Tibial nerve (tissue), 4 donors: ENCODE measurements at regions not wholly inside any gene's neighbourhood (a gene's known extent, or its start where the extent isn't known, plus 50 kb on each side); places are given as distances from the start of the nearest gene placed in this dataset.
"Not testable (repeated sequence)": the region's sequence is repeated elsewhere in the genome, so short reads cannot be mapped to it uniquely, and the experiment has no call there.

Experiments used
- DNase-seq, 2 donors: peaks; one replicate each; pipeline ENCODE4 v3.0.0-alpha.2; 2019; ENCODE audit warnings: low spot score in 2 of 2
- H3K27ac ChIP-seq, 4 donors: fragments of 200-600 bp; sonication (generic) in 3 of 4; one replicate each; pipeline ENCODE4 v1.5.1; 2017 to 2019; ENCODE audit warnings: mild to moderate bottlenecking in 1 of 4
- H3K27me3 ChIP-seq, 2 donors: fragments of 200-600 bp; sonication (generic) in 1 of 2; one replicate each; pipeline versions ENCODE4 v1.5.1 to v1.6.0; 2017 to 2019
- H3K36me3 ChIP-seq, 3 donors: fragments of 200-600 bp; sonication (generic); one replicate each; pipeline ENCODE4 v1.5.1; 2018 to 2019
- H3K4me1 ChIP-seq, 4 donors: fragments of 200-600 bp; sonication (generic) in 3 of 4; one replicate each; pipeline ENCODE4 v1.5.1; 2017 to 2019
- H3K4me3 ChIP-seq, 4 donors: fragments of 200-600 bp; sonication (generic) in 3 of 4; one replicate each; pipeline ENCODE4 v1.5.1; 2017 to 2019; ENCODE audit warnings: mild to moderate bottlenecking in 1 of 4, moderate library complexity in 1 of 4
- H3K9me3 ChIP-seq, 4 donors: fragments of 200-600 bp; sonication (generic) in 3 of 4; one replicate each; pipeline ENCODE4 v1.5.1; 2017 to 2019
- EP300 ChIP-seq, 2 donors: sonication (generic); formaldehyde crosslinking; IDR thresholded peaks; one replicate each; pipeline ENCODE4 v1.6.1; 2017; ENCODE audit warnings: antibody characterized with exemption in 2 of 2, mild to moderate bottlenecking in 1 of 2
- POLR2A ChIP-seq, 2 donors: fragments of 450-650 bp; IDR thresholded peaks; one replicate each; pipeline ENCODE4 v1.6.1; 2017; ENCODE audit warnings: antibody characterized with exemption in 2 of 2, mild to moderate bottlenecking in 2 of 2, moderate library complexity in 2 of 2
- WGBS, 2 donors: methylation state at CpG; one replicate each; pipeline ENCODE4 v1.1.5; 2018; 5-methylcytosine and 5-hydroxymethylcytosine counted together
- TF ChIP-seq, protein P1 (sequence below), 5 experiments: fragments of 200-600 bp in 3 of 5; fragments of 450-650 bp in 2 of 5; sonication (generic) in 3 of 5; IDR thresholded peaks; one replicate each; pipeline ENCODE4 v1.5.1; 2016 to 2019; ENCODE audit warnings: antibody characterized with exemption in 5 of 5, mild to moderate bottlenecking in 3 of 5, moderate library complexity in 2 of 5

- no peak for DNase-seq
- H3K27me3 ChIP-seq = no peaks in the 10 kb centered on the region
- 65 to 73% methylated on average over 8 of the region's 8 CpGs for WGBS, 2 donors
- no peaks in the 10 kb centered on the region for H3K4me1 ChIP-seq
- H3K27ac ChIP-seq = no peak overlapping the region
- H3K36me3 ChIP-seq = no peaks in the 10 kb centered on the region
- no peak overlapping the region for H3K4me3 ChIP-seq
- H3K9me3 ChIP-seq = no peaks in the 10 kb centered on the region
- TF ChIP-seq, protein P1, sequence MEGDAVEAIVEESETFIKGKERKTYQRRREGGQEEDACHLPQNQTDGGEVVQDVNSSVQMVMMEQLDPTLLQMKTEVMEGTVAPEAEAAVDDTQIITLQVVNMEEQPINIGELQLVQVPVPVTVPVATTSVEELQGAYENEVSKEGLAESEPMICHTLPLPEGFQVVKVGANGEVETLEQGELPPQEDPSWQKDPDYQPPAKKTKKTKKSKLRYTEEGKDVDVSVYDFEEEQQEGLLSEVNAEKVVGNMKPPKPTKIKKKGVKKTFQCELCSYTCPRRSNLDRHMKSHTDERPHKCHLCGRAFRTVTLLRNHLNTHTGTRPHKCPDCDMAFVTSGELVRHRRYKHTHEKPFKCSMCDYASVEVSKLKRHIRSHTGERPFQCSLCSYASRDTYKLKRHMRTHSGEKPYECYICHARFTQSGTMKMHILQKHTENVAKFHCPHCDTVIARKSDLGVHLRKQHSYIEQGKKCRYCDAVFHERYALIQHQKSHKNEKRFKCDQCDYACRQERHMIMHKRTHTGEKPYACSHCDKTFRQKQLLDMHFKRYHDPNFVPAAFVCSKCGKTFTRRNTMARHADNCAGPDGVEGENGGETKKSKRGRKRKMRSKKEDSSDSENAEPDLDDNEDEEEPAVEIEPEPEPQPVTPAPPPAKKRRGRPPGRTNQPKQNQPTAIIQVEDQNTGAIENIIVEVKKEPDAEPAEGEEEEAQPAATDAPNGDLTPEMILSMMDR (IDR thresholded peaks at IDR 0.05) = no peak
- TF ChIP-seq POLR2A (IDR thresholded peaks at IDR 0.05) (no peak), EP300 (IDR thresholded peaks at IDR 0.05) (no peak)
Measured at GRCh38 chr15:26070095-26070532, 207.0 kb upstream of the ATP10A start.

- 53 to 57% methylated on average over 1 of the region's 1 CpG for WGBS, 2 donors
- H3K4me1 ChIP-seq = no peaks in the 10 kb centered on the region
- no peak overlapping the region for H3K4me3 ChIP-seq
- TF ChIP-seq POLR2A (IDR thresholded peaks at IDR 0.05) (no peak), EP300 (IDR thresholded peaks at IDR 0.05) (no peak)
- TF ChIP-seq, protein P1 (IDR thresholded peaks at IDR 0.05) = no peak
- no peaks in the 10 kb centered on the region for H3K27me3 ChIP-seq
- H3K27ac ChIP-seq = no peak overlapping the region
- DNase-seq = no peak
- H3K36me3 ChIP-seq = no peaks in the 10 kb centered on the region
- no peaks in the 10 kb centered on the region for H3K9me3 ChIP-seq
Measured at GRCh38 chr15:26069231-26069641, 206.1 kb upstream of the ATP10A start.

DNA sequence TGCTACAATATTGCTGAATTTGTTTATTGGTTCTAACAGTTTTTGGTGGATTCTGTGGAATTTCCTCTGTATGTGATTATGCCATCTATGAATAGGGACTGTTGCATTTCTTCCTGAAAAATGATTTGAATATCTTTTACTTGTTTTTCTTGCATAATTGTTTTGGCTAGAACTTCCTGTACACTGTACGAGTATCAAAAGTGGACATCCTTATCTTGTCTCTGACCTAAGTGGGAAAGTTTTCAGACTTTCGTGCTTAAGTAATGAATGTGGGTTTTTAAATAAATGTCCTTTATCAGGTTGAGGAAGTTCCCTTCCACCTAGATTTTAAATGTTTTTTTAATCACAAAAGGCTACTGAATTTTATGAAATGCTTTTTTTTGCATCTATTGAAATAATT is 203.8 kb upstream of the ATP10A start:
- no peak overlapping the region for H3K4me3 ChIP-seq
- H3K9me3 ChIP-seq = no peaks in the 10 kb centered on the region
- no peak for DNase-seq
- no peak overlapping the region for H3K27ac ChIP-seq
- H3K4me1 ChIP-seq = no peaks in the 10 kb centered on the region
- 41 to 58% methylated on average over 2 of the region's 2 CpGs for WGBS, 2 donors
- TF ChIP-seq POLR2A (IDR thresholded peaks at IDR 0.05) = no peak
- TF ChIP-seq, protein P1 (IDR thresholded peaks at IDR 0.05) = no peak
- no peak for TF ChIP-seq EP300 (IDR thresholded peaks at IDR 0.05)
- no peaks in the 10 kb centered on the region for H3K36me3 ChIP-seq
- no peaks in the 10 kb centered on the region for H3K27me3 ChIP-seq

DNA sequence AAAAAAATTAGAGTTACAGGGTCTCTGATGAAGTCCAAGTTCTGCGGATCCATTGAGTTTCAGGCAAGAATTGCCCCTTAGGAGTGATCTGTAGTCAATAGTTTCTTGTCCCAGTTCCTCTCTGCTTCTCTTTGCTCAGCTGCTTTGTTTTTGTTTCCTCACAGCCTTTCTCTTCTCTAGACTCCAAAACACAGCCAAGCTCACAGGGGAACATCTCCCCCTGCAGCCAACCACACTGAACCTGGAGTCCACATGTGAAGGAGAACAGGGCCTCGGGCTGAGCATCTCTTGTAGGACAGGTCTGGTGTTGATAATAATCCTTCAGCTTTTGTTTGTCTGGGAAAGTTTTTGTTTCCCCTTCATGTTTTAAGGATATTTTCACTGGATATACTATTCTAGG is 202.6 kb upstream of the ATP10A start:
- no peak for TF ChIP-seq POLR2A (IDR thresholded peaks at IDR 0.05)
- TF ChIP-seq, protein P1 (IDR thresholded peaks at IDR 0.05) = no peak
- no peak for TF ChIP-seq EP300 (IDR thresholded peaks at IDR 0.05)

DNA sequence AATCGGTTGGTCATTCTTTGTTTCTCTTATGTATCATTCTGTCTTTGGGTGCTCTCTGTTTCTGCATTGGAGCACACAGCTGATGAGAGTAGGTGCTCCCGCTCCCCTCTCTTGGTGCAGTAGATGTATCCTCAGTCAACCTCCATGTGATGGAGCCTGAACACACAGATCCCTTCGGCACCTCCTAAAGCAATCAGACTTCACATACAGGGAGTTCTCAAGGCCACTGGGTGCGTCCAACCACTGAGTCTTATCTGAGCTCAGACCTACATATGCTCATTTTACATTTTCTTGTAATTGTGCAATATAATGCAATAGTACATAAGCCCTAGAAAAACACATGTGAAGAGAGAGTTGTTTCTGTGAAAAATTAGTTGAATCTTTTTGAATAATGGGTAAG is 198.1 kb upstream of the ATP10A start:
- Histone ChIP-seq H3K27me3 (no peaks in the 10 kb centered on the region), H3K4me1 (no peaks in the 10 kb centered on the region), H3K27ac (no peak overlapping the region), H3K4me3 (no peak overlapping the region), H3K36me3 (no peaks in the 10 kb centered on the region), H3K9me3 (peaks cover 0 to 8% (median 0%) of the 10 kb centered on the region in 4 donors)
- TF ChIP-seq POLR2A (IDR thresholded peaks at IDR 0.05) = no peak
- TF ChIP-seq, protein P1 (IDR thresholded peaks at IDR 0.05) = no peak
- TF ChIP-seq EP300 (IDR thresholded peaks at IDR 0.05) = no peak
- no peak for DNase-seq
- 80 to 87% methylated on average over 4 of the region's 4 CpGs for WGBS, 2 donors

More for the DNA sequence above, 202.6 kb upstream of the ATP10A start:
- Histone ChIP-seq H3K9me3 (no peaks in the 10 kb centered on the region), H3K4me1 (no peaks in the 10 kb centered on the region), H3K4me3 (no peak overlapping the region), H3K36me3 (no peaks in the 10 kb centered on the region), H3K27ac (no peak overlapping the region), H3K27me3 (no peaks in the 10 kb centered on the region)
- DNase-seq = no peak
- 67 to 75% methylated on average over 2 of the region's 2 CpGs for WGBS, 2 donors

GRCh38 chr15:26056766-26057165 is 193.6 kb upstream of the ATP10A start:
- DNase-seq, H3K27ac ChIP-seq, H3K4me3 ChIP-seq, H3K36me3 ChIP-seq, H3K9me3 ChIP-seq, H3K4me1 ChIP-seq, H3K27me3 ChIP-seq: not testable (repeated sequence)
- 93 to 95% methylated on average over 10 to 28 of the region's 29 CpGs for WGBS, 2 donors
